HG03354 (cell line): ENCODE measurements at regions not wholly inside any gene's neighbourhood (a gene's known extent, or its start where the extent isn't known, plus 50 kb on each side); places are given as distances from the start of the nearest gene placed in this dataset.
"Not testable (repeated sequence)": the region's sequence is repeated elsewhere in the genome, so short reads cannot be mapped to it uniquely, and the experiment has no call there.

Experiments
- ATAC-seq: cut with Tn5 transposase; IDR thresholded peaks from one replicate; pipeline ENCODE4 v1.9.1; 2021; ENCODE audit warnings: mild to moderate bottlenecking; ENCODE audit not compliant: unreplicated experiment, poor library complexity, severe bottlenecking

DNA sequence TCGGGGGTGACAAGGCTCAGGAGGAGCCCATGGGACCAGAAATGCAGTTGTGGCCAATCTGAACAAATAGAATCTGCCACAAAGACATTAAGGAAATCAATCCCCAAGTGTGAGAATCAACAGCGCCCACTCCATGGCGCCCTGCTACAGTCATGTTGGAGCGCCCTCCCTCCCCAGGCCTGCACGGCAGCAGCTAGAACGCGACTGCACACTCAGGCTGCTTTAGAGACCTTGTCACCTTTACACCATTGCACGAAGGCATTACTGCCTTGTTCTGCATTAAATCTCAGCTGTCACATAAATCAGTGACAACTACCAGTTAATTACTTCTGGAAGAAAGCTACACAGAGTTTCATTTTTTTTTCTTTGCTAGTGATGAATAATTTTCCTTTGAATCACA lies 98.7 kb upstream of the SPIN1 start:
- ATAC-seq = no peak

DNA sequence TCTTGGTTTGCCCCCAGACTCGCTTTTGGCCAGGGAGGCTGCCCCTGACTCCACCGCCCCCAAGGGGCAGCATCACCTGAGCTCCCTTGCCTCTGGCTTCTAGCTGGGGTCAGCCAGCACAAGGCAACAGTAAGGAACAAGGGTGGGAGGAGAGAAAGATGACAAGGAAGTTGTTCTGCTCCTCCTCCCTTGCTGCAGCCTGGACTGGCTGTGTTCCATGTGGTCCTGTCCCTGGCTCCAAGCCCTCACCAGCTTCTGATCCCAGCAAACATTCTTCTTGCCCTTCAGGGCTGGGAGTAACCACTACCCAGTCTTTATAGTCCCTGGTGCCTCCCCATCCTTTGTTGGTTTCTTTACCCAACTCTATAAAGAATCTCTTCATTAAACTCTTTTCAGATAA lies 100.3 kb upstream of the SPIN1 start:
- ATAC-seq = no peak

- ATAC-seq = no peak
Observed at GRCh38 chr9:88280816-88281382, 107.3 kb upstream of the SPIN1 start.

DNA sequence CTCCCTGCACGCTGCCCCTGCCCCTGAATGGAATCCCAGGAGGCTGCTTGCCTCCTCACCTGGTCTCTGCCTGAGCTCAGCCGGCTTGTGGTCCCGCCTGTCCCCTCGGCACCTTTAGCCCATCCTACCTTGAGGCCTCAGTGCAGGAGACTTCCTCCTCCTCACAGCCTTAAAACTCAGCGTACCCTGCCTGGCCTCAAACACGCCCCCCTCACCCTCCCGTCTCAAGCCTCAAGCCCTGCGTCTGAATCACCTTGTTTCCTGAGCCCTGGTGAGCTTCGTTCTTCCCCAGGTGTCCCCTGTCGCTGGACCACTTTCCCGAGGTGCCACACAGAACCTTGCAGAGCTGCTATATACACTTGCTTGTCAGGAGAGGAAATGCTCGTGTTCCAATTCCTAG lies 110.2 kb upstream of the SPIN1 start:
- no peak for ATAC-seq

GRCh38 chr9:88274078-88274477 lies 114.2 kb upstream of the SPIN1 start:
- ATAC-seq = no peak

DNA sequence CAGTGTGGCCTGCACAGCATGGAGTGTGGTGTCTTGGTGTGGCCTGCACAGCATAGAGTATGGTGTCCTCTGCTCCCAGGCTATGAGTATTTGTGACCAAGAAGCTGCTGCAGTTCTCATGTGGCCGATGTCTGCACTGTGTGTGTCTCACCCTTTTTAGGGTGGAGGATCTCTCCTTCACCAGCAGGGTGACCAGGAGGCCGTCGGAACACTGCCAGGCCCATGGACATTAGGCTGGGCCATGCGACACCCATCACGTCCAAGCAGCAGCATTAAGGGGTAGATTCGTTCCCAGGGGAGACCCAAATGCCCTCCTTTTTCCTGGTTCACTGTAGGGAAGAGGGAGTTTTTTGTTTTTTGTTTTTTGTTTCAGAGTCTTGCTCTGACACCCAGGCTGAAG lies 115.3 kb upstream of the SPIN1 start:
- no peak for ATAC-seq

GRCh38 chr9:88270413-88270812 lies 117.8 kb upstream of the SPIN1 start:
- no peak for ATAC-seq

DNA sequence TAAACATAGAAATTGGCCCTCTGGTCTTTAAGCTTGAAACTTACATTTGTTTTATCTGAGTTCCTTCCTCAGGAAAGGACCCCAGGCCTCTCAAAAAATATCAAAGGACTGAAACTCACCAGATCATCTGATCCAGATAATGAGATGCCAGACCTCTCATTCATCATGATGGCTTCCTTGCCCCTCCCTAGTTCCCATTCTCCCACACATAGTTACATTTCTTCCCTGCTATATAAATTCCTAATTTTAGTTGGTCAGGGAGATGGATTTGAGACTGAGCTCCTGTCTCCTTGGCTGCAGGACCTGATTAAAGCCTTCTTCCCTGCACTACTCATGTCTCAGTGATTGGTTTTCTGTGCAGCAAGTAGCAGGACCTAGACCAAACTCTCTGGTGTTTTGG lies 119.4 kb upstream of the SPIN1 start:
- ATAC-seq = no peak

DNA sequence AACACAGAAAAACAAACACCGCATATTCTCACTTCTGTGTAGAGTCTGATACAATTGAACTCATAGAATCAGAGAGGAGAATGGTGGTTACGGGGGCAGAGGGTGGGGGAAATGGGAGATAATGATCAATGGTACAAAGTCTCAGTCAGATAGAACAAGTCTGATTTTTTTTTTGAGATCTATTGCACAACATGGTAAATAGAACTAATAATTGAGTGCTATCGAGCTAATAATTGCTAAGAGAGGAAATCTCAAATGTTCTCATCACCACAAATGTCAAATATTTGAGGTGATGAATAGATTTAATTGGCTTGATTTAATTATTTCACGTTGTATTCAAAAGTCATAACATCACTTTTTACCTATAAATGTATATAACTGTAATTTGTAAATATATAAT lies 121.0 kb upstream of the SPIN1 start:
- ATAC-seq = no peak

DNA sequence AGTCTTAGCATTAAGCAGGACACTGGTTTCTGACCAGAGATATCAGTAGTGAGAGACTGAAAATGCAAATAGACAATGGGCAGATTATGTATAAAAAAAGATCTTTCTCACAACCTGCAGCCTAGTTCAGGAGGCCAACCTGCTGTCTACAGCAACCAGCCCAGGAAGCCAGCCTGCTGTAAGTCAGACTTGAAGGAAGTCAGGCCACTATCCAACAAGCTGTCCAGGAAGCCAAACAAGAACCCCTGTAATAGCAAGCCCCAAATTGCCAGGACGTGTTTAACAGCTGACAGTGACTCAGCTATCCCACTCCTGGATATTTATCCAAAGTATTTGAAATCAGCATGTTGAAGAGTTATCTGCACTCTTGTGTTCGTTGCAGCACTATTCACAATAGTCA lies 121.8 kb upstream of the SPIN1 start:
- no peak for ATAC-seq

- ATAC-seq = no peak
Observed at GRCh38 chr9:88259001-88259400, 120.7 kb upstream of the SPATA31C2 start.

DNA sequence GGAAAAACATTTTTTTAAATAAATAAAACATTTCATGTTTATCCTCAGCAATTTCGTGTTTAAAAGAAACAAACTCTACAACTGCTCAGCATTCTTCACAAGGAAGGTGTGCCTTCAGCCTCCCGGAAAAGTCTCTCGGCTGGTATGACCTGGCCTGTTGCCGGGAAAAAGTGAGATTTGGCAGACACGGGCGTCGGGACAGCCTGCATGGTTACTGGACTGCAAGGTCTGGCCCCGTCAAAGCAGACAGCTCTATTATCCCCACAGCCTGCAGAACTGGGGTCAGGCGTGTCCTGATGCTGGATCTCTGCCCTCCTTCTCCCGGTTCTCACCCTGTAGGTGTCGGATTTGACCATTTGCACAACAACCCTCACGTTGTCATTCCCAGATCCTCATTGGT lies 120.3 kb upstream of the SPATA31C2 start:
- ATAC-seq = no peak

GRCh38 chr9:88258024-88258423 lies 119.7 kb upstream of the SPATA31C2 start:
- ATAC-seq = no peak

GRCh38 chr9:88256216-88256615 lies 117.9 kb upstream of the SPATA31C2 start:
- no peak for ATAC-seq

DNA sequence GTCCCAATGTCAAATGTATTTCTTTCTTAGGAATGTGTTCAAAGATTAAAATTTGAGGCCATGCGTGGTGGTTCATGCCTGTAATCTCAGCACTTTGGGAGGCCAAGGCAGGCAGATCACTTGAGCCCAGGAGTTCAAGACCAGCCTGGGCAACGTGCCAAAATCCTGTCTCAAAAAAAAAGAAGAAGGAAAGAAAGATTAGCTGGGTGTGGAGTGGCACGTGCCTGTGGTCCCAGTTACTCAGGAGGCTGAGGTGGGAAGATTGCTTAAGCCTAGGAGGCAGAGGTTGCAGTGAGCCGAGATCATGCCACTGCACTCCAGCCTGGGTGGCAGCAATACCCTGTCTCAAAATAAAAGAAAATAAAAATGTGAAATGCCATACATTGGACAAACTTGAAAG lies 117.5 kb upstream of the SPATA31C2 start:
- ATAC-seq = not testable (repeated sequence)

DNA sequence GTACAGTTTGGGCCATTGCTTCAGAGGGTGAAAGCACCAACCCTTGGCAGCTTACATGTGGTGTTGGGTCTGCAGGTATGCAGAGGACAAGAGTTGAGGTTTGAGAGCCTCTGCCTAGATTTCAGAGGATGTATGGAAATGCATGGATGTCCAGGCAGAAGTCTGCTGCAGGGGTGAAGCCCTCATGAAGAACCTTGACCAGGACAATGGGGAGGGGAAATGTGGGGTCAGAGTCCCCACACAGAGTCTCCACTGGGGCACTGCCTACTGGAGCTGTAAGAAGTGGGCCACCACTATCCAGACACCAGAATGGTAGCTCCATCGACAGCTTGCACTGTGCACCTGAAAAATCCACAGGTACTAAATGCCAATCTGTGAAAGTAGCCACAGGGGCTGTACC lies 113.6 kb upstream of the SPATA31C2 start:
- no peak for ATAC-seq

- no peak for ATAC-seq
Observed at GRCh38 chr9:88243736-88244135, 105.5 kb upstream of the SPATA31C2 start.

GRCh38 chr9:88242879-88243278 lies 104.6 kb upstream of the SPATA31C2 start:
- no peak for ATAC-seq

- ATAC-seq = no peak
Observed at GRCh38 chr9:88237991-88238571, 99.8 kb upstream of the SPATA31C2 start.

GRCh38 chr9:88237479-88237961 lies 99.2 kb upstream of the SPATA31C2 start:
- ATAC-seq = no peak

- ATAC-seq = no peak
Observed at GRCh38 chr9:88236511-88237478, 98.5 kb upstream of the SPATA31C2 start.
